ENCODE measurements at regions not wholly inside any gene's neighbourhood (a gene's known extent, or its start where the extent isn't known, plus 50 kb on each side); places are given as distances from the start of the nearest gene placed in this dataset.

- Mint-ChIP-seq H3K27me3 (peaks cover 0 to 9% (median 4%) of the 10 kb centered on the region in 3 donors), H3K27ac (no peak overlapping the region), H3K4me1 (peaks cover 0 to 6% (median 2%) of the 10 kb centered on the region in 3 donors), H3K36me3 (no peaks in the 10 kb centered on the region), H3K9me3 (peaks cover 0 to 33% (median 11%) of the 10 kb centered on the region in 7 donors), H3K4me3 (no peak overlapping the region)
- DNase-seq (no peak), ATAC-seq (ENCODE audit: low read depth in 2 of 2) (no peak)
Measured at GRCh38 chr4:8932884-8933283, 61.2 kb upstream of the HMX1 start.

DNA sequence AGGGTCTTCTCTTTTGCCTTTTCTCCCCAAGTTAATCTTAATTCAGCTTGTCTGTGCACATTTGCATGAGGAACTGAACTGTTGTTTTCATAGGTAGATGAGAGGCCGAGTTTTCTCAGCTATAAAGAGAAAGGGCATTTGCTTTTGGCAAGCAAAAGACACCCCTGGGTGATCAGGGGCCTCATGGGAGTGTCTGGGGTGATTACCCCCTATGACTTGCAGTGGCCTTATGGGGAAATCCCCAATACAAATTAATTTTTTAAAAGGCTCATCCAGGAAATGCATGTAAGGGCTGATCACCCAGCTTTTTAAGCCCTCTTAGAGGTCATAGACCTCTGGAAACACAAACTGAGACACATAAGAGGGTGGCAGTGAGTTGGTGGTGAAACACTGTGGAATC, 56.4 kb upstream of the HMX1 start:
- no peak overlapping the region for H3K4me3 Mint-ChIP-seq
- no peak overlapping the region for H3K27ac Mint-ChIP-seq
- no peak for DNase-seq
- H3K36me3 Mint-ChIP-seq = peaks cover 0 to 6% of the 10 kb centered on the region in 2 donors
- peaks cover 0 to 12% (median 0%) of the 10 kb centered on the region in 3 donors for H3K27me3 Mint-ChIP-seq
- no peak for ATAC-seq (ENCODE audit: low read depth in 2 of 2)
- peaks cover 0 to 6% (median 4%) of the 10 kb centered on the region in 3 donors for H3K4me1 Mint-ChIP-seq
- peaks cover 4 to 31% (median 12%) of the 10 kb centered on the region in 7 donors for H3K9me3 Mint-ChIP-seq

- Mint-ChIP-seq H3K4me1 (peaks cover 0 to 7% (median 0%) of the 10 kb centered on the region in 3 donors), H3K27me3 (peaks cover 0 to 36% (median 33%) of the 10 kb centered on the region in 3 donors), H3K27ac (no peak overlapping the region), H3K36me3 (peaks cover 0 to 8% of the 10 kb centered on the region in 2 donors), H3K4me3 (no peak overlapping the region), H3K9me3 (peaks cover 4 to 32% (median 10%) of the 10 kb centered on the region in 7 donors)
- ATAC-seq (ENCODE audit: low read depth in 2 of 2) = no peak
- no peak for DNase-seq
Measured at GRCh38 chr4:8922481-8922880, 50.8 kb upstream of the HMX1 start.

DNA sequence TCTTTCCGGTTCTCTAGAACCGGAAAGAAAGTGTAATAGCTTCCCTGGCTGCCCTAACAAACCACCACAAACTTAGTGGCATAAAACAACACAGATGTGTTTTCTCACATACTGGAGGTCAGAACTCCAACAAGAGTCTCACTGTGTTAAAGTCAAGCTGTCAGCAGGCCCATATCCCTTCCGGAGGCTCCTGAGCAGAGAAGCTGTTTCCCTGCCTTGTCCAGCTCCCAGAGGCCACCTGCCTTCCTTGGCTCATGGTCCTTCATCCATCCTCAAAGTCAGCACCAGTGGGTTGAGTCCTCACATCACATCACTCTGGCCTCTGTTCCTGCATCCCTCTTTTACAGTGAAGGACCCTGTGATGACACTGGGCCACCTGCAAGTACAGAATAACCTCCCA, 49.8 kb upstream of the HMX1 start:
- Mint-ChIP-seq H3K36me3 (peaks cover 0 to 8% of the 10 kb centered on the region in 2 donors), H3K27me3 (peaks cover 0 to 38% (median 33%) of the 10 kb centered on the region in 3 donors), H3K9me3 (peaks cover 4 to 31% (median 10%) of the 10 kb centered on the region in 7 donors), H3K4me3 (no peak overlapping the region), H3K4me1 (peaks cover 0 to 8% (median 0%) of the 10 kb centered on the region in 3 donors), H3K27ac (no peak overlapping the region)
- ATAC-seq (ENCODE audit: low read depth in 2 of 2) (no peak), DNase-seq (no peak)
